Cerebellar nuclear complex (tissue), 1 donor: ENCODE measurements at regions not wholly inside any gene's neighbourhood (a gene's known extent, or its start where the extent isn't known, plus 50 kb on each side); places are given as distances from the start of the nearest gene placed in this dataset.
"Not testable (repeated sequence)": the region's sequence is repeated elsewhere in the genome, so short reads cannot be mapped to it uniquely, and the experiment has no call there.

Source experiments
- DNase-seq, 2 experiments: peaks; one replicate each; lab custom pipeline; 2025; lab: John Stamatoyannopoulos, UW

GRCh38 chr5:174521449-174521848 lies 202.9 kb upstream of the MSX2 start:
- DNase-seq, result no peak

- DNase-seq, result no peak
Observed at GRCh38 chr5:174522480-174523260, 201.7 kb upstream of the MSX2 start.

- DNase-seq, result no peak
Observed at GRCh38 chr5:174523311-174524071, 200.9 kb upstream of the MSX2 start.

GRCh38 chr5:174524351-174524750 lies 200.0 kb upstream of the MSX2 start:
- no peak for DNase-seq

GRCh38 chr5:174526177-174526576 lies 198.2 kb upstream of the MSX2 start:
- DNase-seq, result no peak

- DNase-seq, result no peak
Observed at GRCh38 chr5:174527916-174528540, 196.4 kb upstream of the MSX2 start.

- no peak for DNase-seq
Observed at GRCh38 chr5:174528821-174529544, 195.4 kb upstream of the MSX2 start.

- no peak for DNase-seq
Observed at GRCh38 chr5:174529925-174530681, 194.3 kb upstream of the MSX2 start.

GRCh38 chr5:174531782-174532191 lies 192.6 kb upstream of the MSX2 start:
- no peak for DNase-seq

GRCh38 chr5:174532455-174533453 lies 191.6 kb upstream of the MSX2 start:
- no peak for DNase-seq

GRCh38 chr5:174533751-174534241 lies 190.6 kb upstream of the MSX2 start:
- DNase-seq, result no peak

- DNase-seq, result no peak
Observed at GRCh38 chr5:174535669-174536068, 188.7 kb upstream of the MSX2 start.

- DNase-seq, result not testable (repeated sequence)
Observed at GRCh38 chr5:174539823-174540222, 184.6 kb upstream of the MSX2 start.

GRCh38 chr5:174542037-174542436 lies 182.3 kb upstream of the MSX2 start:
- no peak for DNase-seq

- no peak for DNase-seq
Observed at GRCh38 chr5:174542471-174542870, 181.9 kb upstream of the MSX2 start.

- no peak for DNase-seq
Observed at GRCh38 chr5:174545926-174546325, 178.5 kb upstream of the MSX2 start.

GRCh38 chr5:174547814-174548213 lies 176.6 kb upstream of the MSX2 start:
- no peak for DNase-seq

- no peak for DNase-seq
Observed at GRCh38 chr5:174549254-174549653, 175.1 kb upstream of the MSX2 start.

- no peak for DNase-seq
Observed at GRCh38 chr5:174550026-174550425, 174.4 kb upstream of the MSX2 start.

- no peak for DNase-seq
Observed at GRCh38 chr5:174552428-174552827, 172.0 kb upstream of the MSX2 start.
